ENCODE measurements at regions not wholly inside any gene's neighbourhood (a gene's known extent, or its start where the extent isn't known, plus 50 kb on each side); places are given as distances from the start of the nearest gene placed in this dataset.

- H3F3A ChIP-seq (ENCODE audit: insufficient read depth, low read length, poor library complexity, severe bottlenecking): no peaks in the 10 kb centered on the region
- no peaks in the 10 kb centered on the region for H3K79me2 ChIP-seq (replicated peaks; ENCODE audit: insufficient read depth, low read length)
- TF ChIP-seq, protein P1, sequence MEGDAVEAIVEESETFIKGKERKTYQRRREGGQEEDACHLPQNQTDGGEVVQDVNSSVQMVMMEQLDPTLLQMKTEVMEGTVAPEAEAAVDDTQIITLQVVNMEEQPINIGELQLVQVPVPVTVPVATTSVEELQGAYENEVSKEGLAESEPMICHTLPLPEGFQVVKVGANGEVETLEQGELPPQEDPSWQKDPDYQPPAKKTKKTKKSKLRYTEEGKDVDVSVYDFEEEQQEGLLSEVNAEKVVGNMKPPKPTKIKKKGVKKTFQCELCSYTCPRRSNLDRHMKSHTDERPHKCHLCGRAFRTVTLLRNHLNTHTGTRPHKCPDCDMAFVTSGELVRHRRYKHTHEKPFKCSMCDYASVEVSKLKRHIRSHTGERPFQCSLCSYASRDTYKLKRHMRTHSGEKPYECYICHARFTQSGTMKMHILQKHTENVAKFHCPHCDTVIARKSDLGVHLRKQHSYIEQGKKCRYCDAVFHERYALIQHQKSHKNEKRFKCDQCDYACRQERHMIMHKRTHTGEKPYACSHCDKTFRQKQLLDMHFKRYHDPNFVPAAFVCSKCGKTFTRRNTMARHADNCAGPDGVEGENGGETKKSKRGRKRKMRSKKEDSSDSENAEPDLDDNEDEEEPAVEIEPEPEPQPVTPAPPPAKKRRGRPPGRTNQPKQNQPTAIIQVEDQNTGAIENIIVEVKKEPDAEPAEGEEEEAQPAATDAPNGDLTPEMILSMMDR (IDR thresholded peaks at IDR 0.05; ENCODE audit: poor library complexity, severe bottlenecking): no peak
- TF ChIP-seq RAD21 (conservative IDR thresholded peaks at IDR 0.05) (no peak), SMC3 (conservative IDR thresholded peaks at IDR 0.05; ENCODE audit: poor library complexity) (no peak), EZH2 (IDR thresholded peaks at IDR 0.05; ENCODE audit: borderline replicate concordance, insufficient read depth, low read length, poor library complexity, severe bottlenecking) (no peak), POLR2AphosphoS5 (IDR thresholded peaks at IDR 0.05) (no peak), MXI1 (conservative IDR thresholded peaks at IDR 0.05; ENCODE audit: poor library complexity, severe bottlenecking) (no peak), EP300 (conservative IDR thresholded peaks at IDR 0.05; ENCODE audit: poor library complexity, severe bottlenecking) (no peak), TAF1 (IDR thresholded peaks at IDR 0.05; ENCODE audit: low read depth) (no peak)
- TF ChIP-seq, protein P2, sequence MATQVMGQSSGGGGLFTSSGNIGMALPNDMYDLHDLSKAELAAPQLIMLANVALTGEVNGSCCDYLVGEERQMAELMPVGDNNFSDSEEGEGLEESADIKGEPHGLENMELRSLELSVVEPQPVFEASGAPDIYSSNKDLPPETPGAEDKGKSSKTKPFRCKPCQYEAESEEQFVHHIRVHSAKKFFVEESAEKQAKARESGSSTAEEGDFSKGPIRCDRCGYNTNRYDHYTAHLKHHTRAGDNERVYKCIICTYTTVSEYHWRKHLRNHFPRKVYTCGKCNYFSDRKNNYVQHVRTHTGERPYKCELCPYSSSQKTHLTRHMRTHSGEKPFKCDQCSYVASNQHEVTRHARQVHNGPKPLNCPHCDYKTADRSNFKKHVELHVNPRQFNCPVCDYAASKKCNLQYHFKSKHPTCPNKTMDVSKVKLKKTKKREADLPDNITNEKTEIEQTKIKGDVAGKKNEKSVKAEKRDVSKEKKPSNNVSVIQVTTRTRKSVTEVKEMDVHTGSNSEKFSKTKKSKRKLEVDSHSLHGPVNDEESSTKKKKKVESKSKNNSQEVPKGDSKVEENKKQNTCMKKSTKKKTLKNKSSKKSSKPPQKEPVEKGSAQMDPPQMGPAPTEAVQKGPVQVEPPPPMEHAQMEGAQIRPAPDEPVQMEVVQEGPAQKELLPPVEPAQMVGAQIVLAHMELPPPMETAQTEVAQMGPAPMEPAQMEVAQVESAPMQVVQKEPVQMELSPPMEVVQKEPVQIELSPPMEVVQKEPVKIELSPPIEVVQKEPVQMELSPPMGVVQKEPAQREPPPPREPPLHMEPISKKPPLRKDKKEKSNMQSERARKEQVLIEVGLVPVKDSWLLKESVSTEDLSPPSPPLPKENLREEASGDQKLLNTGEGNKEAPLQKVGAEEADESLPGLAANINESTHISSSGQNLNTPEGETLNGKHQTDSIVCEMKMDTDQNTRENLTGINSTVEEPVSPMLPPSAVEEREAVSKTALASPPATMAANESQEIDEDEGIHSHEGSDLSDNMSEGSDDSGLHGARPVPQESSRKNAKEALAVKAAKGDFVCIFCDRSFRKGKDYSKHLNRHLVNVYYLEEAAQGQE (IDR thresholded peaks at IDR 0.05; ENCODE audit: borderline replicate concordance): no peak
- no peak overlapping the region for H3K4me3 ChIP-seq (ENCODE audit: low read length)
- no peak overlapping the region for H3K27ac ChIP-seq (ENCODE audit: low read length)
- no peaks in the 10 kb centered on the region for H3K27me3 ChIP-seq (ENCODE audit: insufficient read depth, low read depth, low read length)
- H3K9me3 ChIP-seq (ENCODE audit: low read length): no peaks in the 10 kb centered on the region
- H2AFZ ChIP-seq (ENCODE audit: low read depth, low read length): no peak overlapping the region
- no peak overlapping the region for H3K9ac ChIP-seq (ENCODE audit: low read length)
- H4K20me1 ChIP-seq (ENCODE audit: insufficient read depth): no peaks in the 10 kb centered on the region
- no peaks in the 10 kb centered on the region for H3K9me2 ChIP-seq (ENCODE audit: insufficient read depth, low read length)
- H3K4me2 ChIP-seq (ENCODE audit: low read length): no peak overlapping the region
- no peaks in the 10 kb centered on the region for H3K36me3 ChIP-seq (ENCODE audit: insufficient read depth, low read length)
These were observed 256.2 kb downstream of the BCL11B start for GRCh38 chr14:99015833-99016232.

DNA sequence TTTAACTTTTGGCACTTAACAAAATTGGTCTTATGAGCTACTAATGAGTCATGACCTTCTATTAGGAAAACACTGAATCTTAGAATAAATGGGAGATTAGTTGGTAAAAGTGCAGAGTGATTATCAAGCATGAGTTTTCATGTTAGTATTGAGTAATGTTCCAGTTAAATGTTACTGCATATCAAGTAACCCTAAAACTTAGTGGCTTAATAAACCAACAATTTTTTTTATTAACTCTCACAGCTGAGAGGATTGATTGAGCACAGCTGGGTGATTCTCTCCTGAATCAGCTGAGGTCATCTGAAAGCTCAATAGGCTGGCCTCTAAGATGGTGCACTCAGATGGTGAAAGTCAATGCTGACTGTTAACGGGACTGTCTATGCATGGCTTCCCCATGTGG, 248.6 kb downstream of the BCL11B start:
- Histone ChIP-seq H4K20me1 (ENCODE audit: insufficient read depth) (no peaks in the 10 kb centered on the region), H3K4me3 (ENCODE audit: low read length) (no peak overlapping the region), H3K27me3 (ENCODE audit: insufficient read depth, low read depth, low read length) (no peaks in the 10 kb centered on the region), H2AFZ (ENCODE audit: low read depth, low read length) (no peak overlapping the region), H3K27ac (ENCODE audit: low read length) (no peak overlapping the region), H3K9ac (ENCODE audit: low read length) (no peak overlapping the region), H3K79me2 (replicated peaks; ENCODE audit: insufficient read depth, low read length) (no peaks in the 10 kb centered on the region), H3K36me3 (ENCODE audit: insufficient read depth, low read length) (no peaks in the 10 kb centered on the region), H3K4me2 (ENCODE audit: low read length) (no peak overlapping the region), H3K9me2 (ENCODE audit: insufficient read depth, low read length) (no peaks in the 10 kb centered on the region), H3F3A (ENCODE audit: insufficient read depth, low read length, poor library complexity, severe bottlenecking) (no peaks in the 10 kb centered on the region), H3K9me3 (ENCODE audit: low read length) (no peaks in the 10 kb centered on the region)
- TF ChIP-seq SMC3 (conservative IDR thresholded peaks at IDR 0.05; ENCODE audit: poor library complexity): no peak
- TF ChIP-seq, protein P1 (IDR thresholded peaks at IDR 0.05; ENCODE audit: poor library complexity, severe bottlenecking): no peak
- TF ChIP-seq RAD21 (conservative IDR thresholded peaks at IDR 0.05): no peak
- no peak for TF ChIP-seq EZH2 (IDR thresholded peaks at IDR 0.05; ENCODE audit: borderline replicate concordance, insufficient read depth, low read length, poor library complexity, severe bottlenecking)
- TF ChIP-seq EP300 (conservative IDR thresholded peaks at IDR 0.05; ENCODE audit: poor library complexity, severe bottlenecking): no peak
- no peak for TF ChIP-seq POLR2AphosphoS5 (IDR thresholded peaks at IDR 0.05)
- TF ChIP-seq, protein P2 (IDR thresholded peaks at IDR 0.05; ENCODE audit: borderline replicate concordance): no peak
- TF ChIP-seq TAF1 (IDR thresholded peaks at IDR 0.05; ENCODE audit: low read depth): no peak
- no peak for TF ChIP-seq MXI1 (conservative IDR thresholded peaks at IDR 0.05; ENCODE audit: poor library complexity, severe bottlenecking)

All from neural cell (in vitro differentiated cells).